C4-2B (cell line): ENCODE measurements at regions not wholly inside any gene's neighbourhood (a gene's known extent, or its start where the extent isn't known, plus 50 kb on each side); places are given as distances from the start of the nearest gene placed in this dataset.

Experiments
- H3K27ac ChIP-seq: fragments of 450-650 bp; 2 replicates; pipeline ENCODE4 v1.5.1; 2017
- ZFX ChIP-seq: fragments of 450-650 bp; IDR thresholded peaks from 2 replicates; pipeline ENCODE4 v1.6.1; 2017
- TF ChIP-seq, protein P1 (sequence below): fragments of 450-650 bp; conservative IDR thresholded peaks from 2 replicates; pipeline ENCODE4 v1.5.1; 2017; ENCODE audit warnings: mild to moderate bottlenecking

DNA sequence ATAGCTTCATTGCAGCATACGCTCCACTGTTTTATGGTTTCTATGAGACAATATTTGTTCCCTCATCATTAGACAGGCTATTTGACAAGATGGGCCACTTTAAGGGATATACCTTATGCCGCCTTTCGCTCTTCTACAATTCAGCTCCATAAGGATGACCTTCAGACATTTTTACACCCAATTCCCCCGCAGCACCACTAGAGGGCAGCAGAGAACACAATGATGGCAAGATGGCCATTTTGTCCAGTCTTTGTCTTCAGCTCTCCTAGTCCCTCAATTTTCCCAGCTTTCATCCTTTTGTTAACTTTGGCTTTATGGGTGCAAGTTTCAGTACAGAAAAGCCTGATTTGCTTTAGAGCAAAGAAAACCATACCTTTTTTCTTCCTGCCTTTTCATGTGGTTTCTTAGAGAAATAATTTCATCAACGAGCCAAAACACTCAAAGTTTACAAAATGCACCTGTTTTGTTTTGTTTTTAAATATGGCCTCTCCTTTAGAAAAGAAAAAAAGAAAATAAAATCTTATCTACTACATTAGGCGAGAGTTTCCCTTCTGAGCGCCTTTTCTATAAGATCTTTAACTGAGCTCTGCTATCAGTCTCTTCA, 355.3 kb downstream of the TOX3 start:
- H3K27ac ChIP-seq: no peak overlapping the region
- no peak for TF ChIP-seq ZFX
- TF ChIP-seq, protein P1, sequence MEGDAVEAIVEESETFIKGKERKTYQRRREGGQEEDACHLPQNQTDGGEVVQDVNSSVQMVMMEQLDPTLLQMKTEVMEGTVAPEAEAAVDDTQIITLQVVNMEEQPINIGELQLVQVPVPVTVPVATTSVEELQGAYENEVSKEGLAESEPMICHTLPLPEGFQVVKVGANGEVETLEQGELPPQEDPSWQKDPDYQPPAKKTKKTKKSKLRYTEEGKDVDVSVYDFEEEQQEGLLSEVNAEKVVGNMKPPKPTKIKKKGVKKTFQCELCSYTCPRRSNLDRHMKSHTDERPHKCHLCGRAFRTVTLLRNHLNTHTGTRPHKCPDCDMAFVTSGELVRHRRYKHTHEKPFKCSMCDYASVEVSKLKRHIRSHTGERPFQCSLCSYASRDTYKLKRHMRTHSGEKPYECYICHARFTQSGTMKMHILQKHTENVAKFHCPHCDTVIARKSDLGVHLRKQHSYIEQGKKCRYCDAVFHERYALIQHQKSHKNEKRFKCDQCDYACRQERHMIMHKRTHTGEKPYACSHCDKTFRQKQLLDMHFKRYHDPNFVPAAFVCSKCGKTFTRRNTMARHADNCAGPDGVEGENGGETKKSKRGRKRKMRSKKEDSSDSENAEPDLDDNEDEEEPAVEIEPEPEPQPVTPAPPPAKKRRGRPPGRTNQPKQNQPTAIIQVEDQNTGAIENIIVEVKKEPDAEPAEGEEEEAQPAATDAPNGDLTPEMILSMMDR: peak; percentile 90

DNA sequence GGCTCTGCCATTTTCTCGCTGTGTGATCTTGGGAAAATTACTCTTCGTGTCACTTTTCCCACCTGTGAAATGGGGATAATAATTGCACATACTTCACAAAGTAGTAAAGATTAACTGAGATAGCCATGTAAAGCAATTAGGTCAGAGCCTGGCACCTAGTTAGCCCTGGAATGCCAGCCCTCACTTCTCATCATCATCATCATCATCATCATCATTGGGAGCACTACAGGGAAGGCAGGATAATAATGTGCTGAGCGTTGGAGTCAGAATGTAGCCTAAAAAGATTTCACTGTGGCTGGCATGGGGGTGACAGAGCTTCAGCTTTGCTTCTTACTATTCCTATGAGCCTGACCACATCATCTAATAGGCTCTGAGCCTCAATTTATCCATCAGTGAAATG, 362.6 kb downstream of the TOX3 start:
- TF ChIP-seq, protein P1: no peak
- no peak for TF ChIP-seq ZFX
- H3K27ac ChIP-seq: no peak overlapping the region

DNA sequence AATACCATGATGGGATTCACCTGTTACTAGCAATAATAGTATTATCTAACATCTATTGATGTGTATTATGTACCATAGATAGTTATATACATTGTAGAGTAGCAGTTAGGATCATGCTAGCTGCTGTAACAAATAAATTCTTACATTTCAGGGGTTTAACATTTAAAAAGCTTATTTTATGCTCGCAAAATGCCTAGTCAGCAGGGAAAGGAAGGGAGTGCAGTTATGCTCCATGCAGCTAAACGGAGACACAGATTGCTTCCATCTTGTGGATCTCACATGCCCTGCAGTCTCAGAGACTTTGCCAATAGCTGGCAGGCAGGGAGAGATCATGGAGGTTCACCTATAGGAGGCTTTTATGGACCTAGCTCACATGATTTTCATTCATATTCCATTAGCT, 364.1 kb downstream of the TOX3 start:
- no peak overlapping the region for H3K27ac ChIP-seq
- TF ChIP-seq ZFX: no peak
- TF ChIP-seq, protein P1: no peak

DNA sequence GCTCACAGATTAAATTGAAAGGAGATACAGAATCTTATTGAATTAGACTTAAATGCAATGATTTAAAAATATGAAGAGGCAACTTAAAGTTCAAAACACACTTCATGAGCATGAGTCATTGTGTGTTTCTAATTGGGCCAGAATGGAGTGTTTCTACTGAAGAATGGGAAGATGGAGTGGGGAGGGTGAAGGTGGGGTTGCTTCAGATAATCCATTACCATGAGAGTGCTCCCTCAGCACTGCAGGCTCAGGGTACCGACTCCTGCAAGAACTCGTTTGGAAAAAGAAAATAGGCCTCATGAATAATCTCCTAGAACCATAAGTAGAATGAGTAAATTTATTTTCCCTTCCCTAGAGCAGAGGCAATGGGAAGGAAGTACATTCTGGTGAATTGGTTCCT, 372.8 kb downstream of the TOX3 start:
- TF ChIP-seq ZFX: no peak
- TF ChIP-seq, protein P1: no peak
- H3K27ac ChIP-seq: no peak overlapping the region

DNA sequence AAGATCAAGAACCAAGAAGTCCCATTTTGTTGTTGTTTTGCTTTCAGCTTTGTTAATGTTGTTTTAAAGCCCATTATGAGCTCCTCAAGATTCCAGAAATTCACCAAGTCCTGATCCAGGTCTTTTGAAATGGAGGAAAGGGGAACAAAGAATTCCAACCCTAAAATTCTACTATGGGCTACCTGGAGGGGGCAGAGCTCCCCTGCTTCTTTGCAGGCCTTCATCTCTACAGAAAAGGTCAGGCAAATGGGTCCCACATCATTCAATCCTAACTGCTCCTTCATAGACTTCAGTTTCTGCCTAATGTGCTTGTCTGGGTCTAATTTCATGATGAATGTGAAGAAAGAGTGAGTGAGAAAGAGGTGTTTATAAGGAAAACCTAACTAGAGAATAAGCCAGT, 375.5 kb downstream of the TOX3 start:
- TF ChIP-seq, protein P1: no peak
- no peak for TF ChIP-seq ZFX
- H3K27ac ChIP-seq: no peak overlapping the region

- no peak overlapping the region for H3K27ac ChIP-seq
Observed at GRCh38 chr16:52167328-52167727, 379.6 kb downstream of the TOX3 start.

DNA sequence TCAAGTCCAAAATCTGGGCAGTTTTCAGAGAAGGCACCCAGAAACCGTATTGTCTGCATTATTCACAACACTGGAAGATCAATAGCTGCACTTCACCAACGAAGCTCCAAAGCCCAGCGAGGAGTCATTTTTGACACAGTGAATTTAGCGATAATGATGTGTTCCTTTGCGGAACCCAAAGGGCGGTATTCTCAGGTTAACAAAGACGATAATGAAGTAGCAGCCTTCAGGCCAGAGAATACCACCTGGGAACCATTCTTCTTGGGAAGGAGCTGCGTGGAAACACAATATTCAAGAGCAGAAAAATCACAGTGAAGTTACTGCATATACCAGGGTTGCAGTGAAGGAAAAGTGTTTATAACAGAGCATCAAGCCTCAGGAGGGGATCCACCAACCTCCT, 381.0 kb downstream of the TOX3 start:
- H3K27ac ChIP-seq: no peak overlapping the region
- TF ChIP-seq, protein P1: no peak

More at GRCh38 chr16:52167328-52167727, 379.6 kb downstream of the TOX3 start:
- TF ChIP-seq, protein P1: no peak
- no peak for TF ChIP-seq ZFX
